ENCODE measurements at regions not wholly inside any gene's neighbourhood (a gene's known extent, or its start where the extent isn't known, plus 50 kb on each side); places are given as distances from the start of the nearest gene placed in this dataset.
A peak's percentile ranks its signal among the peaks of the same experiment; 100 is the strongest.

DNA sequence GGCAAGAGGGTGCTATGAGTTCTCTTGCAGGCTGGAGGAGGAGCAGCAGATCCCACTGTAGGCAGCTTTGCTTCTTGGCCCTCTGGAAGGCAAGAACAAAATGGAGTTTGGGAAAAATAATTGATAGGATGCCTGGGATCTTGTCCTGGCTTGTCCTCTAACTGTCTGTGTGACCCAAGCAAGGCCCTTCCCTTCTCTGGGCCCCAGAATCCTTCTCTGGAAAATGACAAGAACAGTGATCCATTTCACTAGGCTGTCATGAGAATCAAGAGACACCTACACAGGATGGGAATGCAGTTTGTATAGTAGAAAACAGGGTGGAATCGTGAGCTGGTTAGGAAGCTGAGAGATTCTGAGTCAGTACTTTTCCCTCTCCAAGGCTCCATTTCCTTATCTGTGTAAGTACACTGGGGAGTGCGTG lies 133.3 kb downstream of the PJA1 start:
- H3K27ac ChIP-seq, result peak overlapping the region in 3 of 21 experiments; percentile 21 to 44 (median 37)

GRCh38 chrX:69031181-69031580 lies 134.1 kb downstream of the PJA1 start:
- H3K4me3 ChIP-seq, result no peak overlapping the region
- H3K27ac ChIP-seq, result peak overlapping the region in 1 of 21 experiments; percentile 14

More for the DNA sequence above, 133.3 kb downstream of the PJA1 start:
- H3K4me3 ChIP-seq, result no peak overlapping the region

DNA sequence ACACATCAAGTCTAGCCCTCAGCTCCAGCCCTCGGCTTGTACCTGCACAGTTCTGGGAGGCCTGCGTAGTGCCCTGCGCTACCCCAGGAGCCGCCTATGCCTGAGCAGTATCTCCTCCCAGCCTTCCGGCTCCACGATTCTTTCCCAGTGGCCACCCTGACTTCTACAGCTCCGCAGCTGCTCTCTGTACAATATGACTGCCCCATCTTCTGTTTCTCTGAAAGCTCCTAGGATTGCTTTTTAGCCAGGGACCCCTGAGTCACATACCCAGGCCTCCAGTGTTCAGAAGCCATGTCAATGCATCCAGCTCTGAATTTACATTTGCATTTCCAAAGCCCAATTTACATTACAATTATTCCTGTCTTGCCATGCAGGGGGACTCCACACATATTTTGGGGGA lies 135.5 kb downstream of the PJA1 start:
- Histone ChIP-seq H3K27ac (no peak overlapping the region), H3K4me3 (no peak overlapping the region)

- H3K4me3 ChIP-seq, result no peak overlapping the region
- H3K27ac ChIP-seq, result peak overlapping the region in 1 of 21 experiments; percentile 71
Measured at GRCh38 chrX:69028761-69029120, 136.5 kb downstream of the PJA1 start.

GRCh38 chrX:69028006-69028760 lies 137.1 kb downstream of the PJA1 start:
- Histone ChIP-seq H3K27ac (peak overlapping the region in 11 of 21 experiments; percentile 12 to 71 (median 48)), H3K4me3 (no peak overlapping the region)

DNA sequence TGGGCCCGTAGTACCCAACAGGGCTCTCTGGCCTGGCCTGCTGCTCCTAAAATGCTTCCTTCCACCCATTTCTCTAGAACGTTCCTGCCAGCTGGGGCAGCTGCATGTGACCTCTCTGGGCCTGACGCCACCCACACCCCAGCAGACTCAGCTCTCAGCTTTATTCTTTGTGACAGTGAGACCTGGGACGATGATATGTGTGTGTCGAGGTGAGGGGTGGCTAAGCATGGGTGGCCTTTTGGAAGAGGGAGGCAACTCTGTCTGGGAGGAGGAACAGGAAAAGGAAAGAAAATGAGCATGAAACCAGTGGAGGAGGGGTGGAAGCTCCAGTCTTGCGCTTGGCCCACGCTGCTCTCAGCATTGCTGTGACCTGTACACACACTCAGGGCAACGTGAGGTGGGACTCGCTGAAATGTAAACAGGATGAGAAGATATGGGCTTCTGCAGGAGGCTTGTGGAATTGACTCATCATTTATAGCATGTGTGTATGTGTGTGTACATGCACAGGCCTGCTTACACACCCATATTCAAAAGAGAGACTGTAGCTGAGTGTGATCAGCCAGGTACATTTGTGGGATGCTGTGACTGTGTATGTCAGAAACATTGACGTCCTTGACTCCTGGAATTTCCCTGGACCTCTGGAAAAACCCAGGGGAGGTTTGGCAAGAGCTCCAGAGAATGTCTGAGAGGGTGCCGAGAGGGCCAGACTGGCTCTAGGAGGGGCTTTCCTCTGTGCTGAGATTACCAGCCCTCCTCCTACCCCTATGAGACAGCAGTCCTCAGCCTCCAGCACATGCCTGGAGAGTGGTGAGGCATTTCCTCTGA lies 137.9 kb downstream of the PJA1 start:
- Histone ChIP-seq H3K4me3 (no peak overlapping the region), H3K27ac (peak overlapping the region in 14 of 21 experiments; percentile 12 to 71 (median 47))

DNA sequence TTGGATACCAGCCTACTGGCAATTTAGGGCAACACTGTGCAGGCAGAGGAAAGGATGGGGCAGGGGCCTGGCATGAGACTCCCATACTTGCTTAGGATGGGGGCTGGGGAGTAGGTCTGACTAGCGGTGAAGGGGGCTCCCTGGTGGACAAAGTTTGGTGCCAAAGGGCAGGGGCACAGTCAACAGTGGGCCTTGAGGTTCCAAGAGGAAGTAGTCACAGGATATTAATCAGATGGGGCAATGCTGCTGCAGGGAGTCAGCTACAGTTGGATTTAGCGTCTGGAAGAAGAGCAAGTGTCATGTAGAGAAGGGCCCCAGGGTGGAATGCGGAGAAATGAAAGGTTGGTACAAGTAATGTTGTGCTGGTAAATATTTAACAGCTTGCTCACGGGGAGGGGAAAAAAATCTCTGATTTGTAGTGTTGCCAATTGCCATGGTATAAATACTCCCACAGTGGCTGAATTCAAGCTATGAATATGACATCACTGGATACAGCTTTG lies 139.4 kb downstream of the PJA1 start:
- no peak overlapping the region for H3K4me3 ChIP-seq
- H3K27ac ChIP-seq, result peak overlapping the region in 5 of 21 experiments; percentile 3 to 53 (median 32)

DNA sequence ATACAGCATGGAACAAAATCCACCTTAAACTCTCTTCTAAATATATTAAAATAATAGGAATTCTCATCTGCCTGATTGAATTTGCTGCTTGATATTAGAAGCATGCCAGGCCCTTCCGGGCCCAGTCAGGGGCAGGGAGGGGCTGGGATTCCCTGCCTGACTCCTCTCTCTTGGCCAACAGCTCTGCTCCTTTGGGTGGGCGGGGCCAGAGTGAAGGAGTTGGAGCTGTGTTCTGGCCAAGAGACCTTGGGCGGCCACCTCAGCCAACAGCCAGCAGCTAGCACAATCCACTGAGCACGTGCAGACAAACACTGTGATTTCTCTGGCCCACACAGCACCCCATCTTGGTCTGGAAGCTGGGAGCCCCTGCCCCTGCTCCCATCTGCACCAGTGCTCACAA lies 140.3 kb downstream of the PJA1 start:
- peak overlapping the region in 4 of 21 experiments; percentile 39 to 53 (median 45) for H3K27ac ChIP-seq
- no peak overlapping the region for H3K4me3 ChIP-seq

DNA sequence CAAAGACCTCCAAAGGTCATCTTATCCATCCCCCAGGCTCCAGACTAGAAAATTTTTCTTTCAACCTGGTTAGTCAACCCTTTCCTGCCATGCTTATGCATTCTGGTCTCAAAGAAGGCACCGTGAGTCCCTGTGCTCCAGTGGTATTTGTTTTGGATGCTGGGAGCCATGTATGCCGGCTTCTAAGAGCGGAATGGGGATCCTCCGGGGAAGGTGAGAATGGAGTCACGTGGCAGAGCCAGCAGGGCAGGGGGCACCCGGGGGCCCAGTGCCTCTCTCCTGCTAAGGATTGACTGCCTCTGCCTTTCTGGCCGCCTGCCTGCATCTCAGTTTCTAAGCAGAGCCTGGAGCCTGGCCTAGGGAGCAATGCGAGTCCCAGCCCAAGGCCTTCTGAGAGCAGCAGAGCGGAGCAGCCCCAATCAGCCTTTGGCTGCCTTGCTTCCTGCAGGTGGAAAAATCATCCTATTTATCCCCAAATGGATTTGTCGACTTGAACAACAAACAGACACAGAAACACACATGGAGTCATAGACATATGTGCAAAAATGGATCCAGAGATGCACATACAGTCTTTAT lies 141.0 kb downstream of the PJA1 start:
- Histone ChIP-seq H3K27ac (no peak overlapping the region), H3K4me3 (no peak overlapping the region)

DNA sequence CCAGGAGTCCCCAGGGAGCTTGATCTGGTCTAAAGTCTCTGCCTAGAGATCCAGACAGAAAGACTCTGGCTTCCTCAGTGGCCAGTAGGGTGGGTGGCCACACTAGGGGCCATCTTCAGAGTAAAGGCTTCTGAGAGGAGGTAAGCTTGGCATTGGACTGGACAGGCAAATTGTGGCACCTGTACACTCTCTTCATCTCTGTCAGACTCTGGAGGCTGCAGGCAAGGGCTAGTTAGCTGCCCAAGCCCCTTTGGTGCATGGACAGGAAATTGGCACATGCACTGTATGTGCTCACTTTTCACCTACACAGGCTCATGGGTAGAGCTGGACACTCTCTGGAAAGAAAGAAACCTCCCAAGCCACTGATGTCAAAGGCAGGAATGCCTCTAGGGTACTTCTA lies 142.8 kb downstream of the PJA1 start:
- Histone ChIP-seq H3K4me3 (no peak overlapping the region), H3K27ac (no peak overlapping the region)

DNA sequence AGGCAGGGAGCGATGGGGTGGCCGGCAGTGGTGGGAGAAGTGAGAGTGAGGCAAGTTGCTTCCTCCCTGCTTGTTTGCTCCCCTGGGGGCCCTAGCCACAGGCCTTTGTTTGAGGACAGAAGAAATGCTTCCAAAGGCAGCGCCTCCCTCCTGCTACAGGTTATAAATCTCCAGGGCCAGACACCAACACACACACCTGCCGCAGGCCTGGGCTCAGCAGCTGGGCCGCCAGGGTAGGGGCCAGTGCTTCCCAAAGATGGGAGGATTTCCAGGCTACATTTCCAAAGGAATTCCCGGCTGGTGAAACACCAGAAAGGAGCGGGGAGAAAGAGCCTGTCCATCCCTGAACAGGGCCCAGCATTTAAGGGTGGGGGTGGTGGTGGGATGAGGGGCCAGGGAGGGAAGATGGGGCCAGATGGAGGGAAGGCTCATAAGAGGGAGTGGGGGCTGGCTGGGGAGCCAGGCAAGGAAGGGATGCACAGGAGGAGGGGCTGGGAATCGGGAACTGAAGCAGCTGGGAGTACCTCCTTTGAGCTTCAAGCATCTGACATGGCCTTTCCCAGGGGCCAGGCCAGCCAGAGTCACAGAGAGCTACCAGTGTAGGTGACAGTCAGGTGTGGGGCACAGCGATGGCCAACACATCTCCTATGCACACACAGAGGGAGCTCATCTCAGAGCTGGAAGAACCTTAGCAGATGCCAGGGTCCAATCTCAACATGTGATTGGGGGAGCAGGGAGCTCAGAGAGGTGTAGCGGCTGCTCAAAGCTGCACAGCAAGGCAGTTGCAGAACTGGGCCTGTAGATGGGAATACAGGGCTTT lies 143.9 kb downstream of the PJA1 start:
- Histone ChIP-seq H3K4me3 (no peak overlapping the region), H3K27ac (no peak overlapping the region)

DNA sequence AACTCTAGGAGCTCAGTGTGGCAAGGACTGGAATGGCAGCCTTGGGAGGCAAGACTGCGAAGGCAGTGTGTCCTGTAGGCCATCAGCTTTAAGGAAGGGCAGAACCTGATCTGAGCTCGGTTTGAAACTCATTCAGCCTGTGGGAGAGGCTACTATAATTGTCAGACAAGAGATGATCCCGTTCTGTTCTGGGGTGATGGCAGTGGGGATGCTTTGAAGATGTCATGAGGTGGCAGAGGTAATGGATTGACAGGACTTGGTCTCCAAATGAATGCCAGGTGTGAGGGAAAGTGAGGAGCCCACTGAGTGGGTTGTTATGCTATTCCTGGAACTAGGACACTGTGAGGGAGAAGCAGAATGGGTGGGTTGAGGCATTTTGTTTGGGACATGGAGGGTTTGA lies 144.9 kb downstream of the PJA1 start:
- no peak overlapping the region for H3K27ac ChIP-seq
- H3K4me3 ChIP-seq, result no peak overlapping the region

GRCh38 chrX:69019073-69019890 lies 146.0 kb downstream of the PJA1 start:
- no peak overlapping the region for H3K27ac ChIP-seq
- no peak overlapping the region for H3K4me3 ChIP-seq

DNA sequence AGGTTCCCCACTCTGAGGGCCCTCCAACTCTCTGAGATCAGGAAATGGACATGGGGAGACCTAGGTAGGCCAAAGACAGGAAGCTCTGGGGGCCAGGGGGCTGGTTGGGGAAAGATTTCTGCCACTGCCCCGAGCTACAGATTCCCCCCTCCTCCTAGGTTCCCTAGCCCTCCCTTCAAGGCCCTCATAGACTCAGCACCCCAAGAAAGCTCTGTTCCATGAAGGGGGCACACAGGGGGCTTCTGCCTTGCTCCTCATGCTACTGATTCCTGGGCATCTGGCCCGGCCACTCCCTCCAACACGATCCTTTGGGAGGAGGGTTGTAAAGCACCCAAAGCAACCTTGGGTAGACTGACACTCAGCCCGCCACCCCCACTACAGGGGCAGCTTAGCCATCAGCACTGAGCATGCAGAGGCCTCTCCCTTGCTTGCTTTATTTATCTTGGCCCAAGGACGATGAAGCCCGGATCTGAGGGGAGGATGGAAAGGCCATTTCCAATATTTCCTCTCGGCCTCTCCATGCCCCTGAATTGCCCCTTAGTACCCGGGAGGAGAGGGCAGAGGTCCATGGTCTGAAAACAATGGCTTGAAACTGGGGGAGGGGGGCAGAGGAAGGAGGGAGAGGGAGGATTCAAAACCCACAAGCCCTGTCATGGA lies 146.7 kb downstream of the PJA1 start:
- H3K4me3 ChIP-seq, result no peak overlapping the region
- H3K27ac ChIP-seq, result no peak overlapping the region

DNA sequence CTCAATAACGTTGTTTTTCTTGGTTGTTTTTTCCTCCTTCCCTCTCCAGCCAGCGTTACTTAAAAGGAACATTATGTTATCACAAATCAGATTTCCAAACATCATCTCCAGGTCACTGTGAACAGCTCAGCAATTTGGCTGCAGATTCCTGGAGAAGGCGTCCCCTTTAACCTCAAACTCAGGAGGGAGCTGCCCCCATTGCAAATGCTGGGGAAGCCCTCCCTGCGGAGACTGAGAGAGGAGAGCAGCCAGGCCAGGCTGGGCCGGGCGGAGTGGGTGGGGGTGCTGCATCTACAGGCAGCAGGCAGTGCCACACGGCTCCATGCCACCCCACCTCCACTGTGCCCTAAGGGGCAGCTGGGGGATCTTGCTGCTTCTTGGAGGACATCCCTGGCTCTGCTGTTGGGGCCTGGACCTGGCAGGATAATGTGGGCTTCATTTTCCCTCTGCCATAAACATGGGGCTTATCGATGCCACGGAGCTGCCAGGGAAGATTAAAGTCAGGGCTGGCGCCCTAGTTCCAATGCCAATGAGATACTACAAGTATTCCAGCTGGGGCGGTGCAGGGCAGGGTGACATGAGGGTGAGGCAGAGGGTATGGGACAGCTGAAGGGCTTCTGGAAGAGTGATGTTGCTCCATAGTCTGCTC lies 148.8 kb downstream of the PJA1 start:
- Histone ChIP-seq H3K4me3 (no peak overlapping the region), H3K27ac (no peak overlapping the region)

DNA sequence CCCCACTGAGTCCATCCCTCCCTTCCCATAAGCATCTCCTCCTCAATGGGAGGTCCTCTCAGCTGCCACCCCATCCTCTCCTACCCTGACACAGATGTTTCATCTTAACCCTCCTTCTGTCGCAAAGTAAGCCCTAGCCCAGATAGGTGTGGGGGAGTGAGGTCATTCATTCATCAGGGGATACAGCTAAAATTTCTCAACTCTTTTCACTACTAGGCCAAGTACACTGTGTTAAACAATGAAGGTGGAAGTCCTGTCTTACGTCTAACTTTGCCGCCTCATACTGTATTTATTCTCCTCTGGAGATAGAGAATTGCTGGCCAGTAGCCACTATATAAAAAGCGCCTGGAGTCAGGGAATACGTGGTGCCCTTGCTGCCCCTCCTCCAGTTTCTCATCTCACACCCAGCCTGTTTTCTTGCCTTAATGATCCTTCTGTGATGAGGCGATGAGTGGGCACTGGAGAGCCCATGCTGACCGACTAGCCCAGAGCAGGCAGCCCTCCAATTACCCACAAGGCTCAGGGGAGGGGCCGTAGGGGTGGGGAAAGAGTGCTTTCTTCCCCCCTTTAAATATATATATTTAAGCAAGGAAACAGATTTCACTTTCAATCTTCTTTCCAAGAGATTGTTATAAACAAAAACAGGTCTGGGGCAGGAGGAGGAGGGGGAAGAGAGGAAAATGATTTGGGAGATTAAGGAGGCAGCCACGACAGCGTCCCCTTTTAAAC lies 149.5 kb downstream of the PJA1 start:
- H3K27ac ChIP-seq, result peak overlapping the region in 2 of 21 experiments; percentile 31 to 37
- H3K4me3 ChIP-seq, result no peak overlapping the region

DNA sequence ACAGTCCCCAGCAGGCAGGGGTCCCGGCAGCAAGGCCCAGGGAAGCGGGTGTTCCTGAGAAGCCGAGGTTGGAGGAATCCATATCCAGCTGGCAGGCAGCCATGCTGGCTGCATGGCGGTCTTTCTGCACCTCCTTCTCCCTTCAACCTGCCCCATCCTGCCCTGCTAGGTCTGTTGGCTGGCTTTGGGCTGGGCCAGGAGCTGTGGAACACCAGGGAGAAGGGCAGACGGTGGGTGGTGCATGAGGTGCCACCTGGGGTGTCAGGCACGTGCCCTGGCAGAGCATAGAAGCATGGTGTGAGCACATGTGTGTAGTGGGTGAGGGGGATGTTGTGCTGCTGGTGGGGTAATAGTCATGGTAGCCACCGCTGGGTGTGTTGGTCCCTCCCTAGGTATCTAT lies 150.1 kb downstream of the PJA1 start:
- no peak overlapping the region for H3K4me3 ChIP-seq
- peak overlapping the region in 1 of 21 experiments; percentile 37 for H3K27ac ChIP-seq
